Fibroblast of lung (primary cell): ENCODE measurements at regions not wholly inside any gene's neighbourhood (a gene's known extent, or its start where the extent isn't known, plus 50 kb on each side); places are given as distances from the start of the nearest gene placed in this dataset.

ENCODE experiments used
- EZH2 ChIP-seq: IDR thresholded peaks from 2 replicates; pipeline ENCODE4 v1.5.1; 2012; ENCODE audit warnings: low read length, control low read depth, mild to moderate bottlenecking; ENCODE audit errors: missing control alignments
- TF ChIP-seq, protein P1 (sequence below), 2 donors: IDR thresholded peaks in 1 of 2; conservative IDR thresholded peaks in 1 of 2; 1 replicate in 1 of 2; 2 replicates in 1 of 2; pipeline ENCODE4 v1.5.1; 2011 to 2012; ENCODE audit warnings: low read length in 2 of 2, control low read depth in 1 of 2, inconsistent platforms in 1 of 2, low read depth in 1 of 2, mild to moderate bottlenecking in 1 of 2

GRCh38 chr15:66862111-66862939, 160.3 kb downstream of the SMAD6 start:
- TF ChIP-seq, protein P1, sequence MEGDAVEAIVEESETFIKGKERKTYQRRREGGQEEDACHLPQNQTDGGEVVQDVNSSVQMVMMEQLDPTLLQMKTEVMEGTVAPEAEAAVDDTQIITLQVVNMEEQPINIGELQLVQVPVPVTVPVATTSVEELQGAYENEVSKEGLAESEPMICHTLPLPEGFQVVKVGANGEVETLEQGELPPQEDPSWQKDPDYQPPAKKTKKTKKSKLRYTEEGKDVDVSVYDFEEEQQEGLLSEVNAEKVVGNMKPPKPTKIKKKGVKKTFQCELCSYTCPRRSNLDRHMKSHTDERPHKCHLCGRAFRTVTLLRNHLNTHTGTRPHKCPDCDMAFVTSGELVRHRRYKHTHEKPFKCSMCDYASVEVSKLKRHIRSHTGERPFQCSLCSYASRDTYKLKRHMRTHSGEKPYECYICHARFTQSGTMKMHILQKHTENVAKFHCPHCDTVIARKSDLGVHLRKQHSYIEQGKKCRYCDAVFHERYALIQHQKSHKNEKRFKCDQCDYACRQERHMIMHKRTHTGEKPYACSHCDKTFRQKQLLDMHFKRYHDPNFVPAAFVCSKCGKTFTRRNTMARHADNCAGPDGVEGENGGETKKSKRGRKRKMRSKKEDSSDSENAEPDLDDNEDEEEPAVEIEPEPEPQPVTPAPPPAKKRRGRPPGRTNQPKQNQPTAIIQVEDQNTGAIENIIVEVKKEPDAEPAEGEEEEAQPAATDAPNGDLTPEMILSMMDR (conservative IDR thresholded peaks at IDR 0.05 in 1 of 2, IDR thresholded peaks at IDR 0.05 in 1 of 2; ENCODE audit: low read depth in 1 of 2, low read length in 2 of 2), result no peak
- TF ChIP-seq EZH2, result no peak
